ENCODE measurements at regions not wholly inside any gene's neighbourhood (a gene's known extent, or its start where the extent isn't known, plus 50 kb on each side); places are given as distances from the start of the nearest gene placed in this dataset.

DNA sequence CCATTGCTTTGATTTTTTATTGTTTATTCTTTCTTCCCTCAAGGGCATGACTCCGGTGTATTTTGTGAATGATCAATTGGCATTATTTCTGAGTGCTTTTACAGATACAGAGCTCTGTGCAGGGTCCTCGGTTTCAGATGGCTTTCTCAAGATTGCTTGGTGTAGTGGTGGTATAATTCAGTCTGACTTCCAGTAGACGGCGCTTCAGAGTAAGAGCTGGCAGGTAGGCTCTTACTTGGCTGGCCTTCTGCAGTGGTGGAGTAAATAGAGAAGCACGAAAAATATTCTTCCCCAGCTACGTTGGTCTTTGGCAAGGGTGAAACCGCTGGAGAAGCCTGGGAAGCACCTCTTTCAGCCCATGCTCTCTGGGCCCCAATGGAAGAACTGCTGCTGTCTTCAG, 723.0 kb upstream of the BCHE start:
- no peaks in the 10 kb centered on the region for H3K36me3 ChIP-seq (replicated peaks)
- no peak for TF ChIP-seq CTCF (IDR thresholded peaks at IDR 0.05; ENCODE audit: low read depth, low read length, missing control alignments)
- no peak for DNase-seq
- no peak overlapping the region for H3K27ac ChIP-seq
- H3K27me3 ChIP-seq (replicated peaks): no peaks in the 10 kb centered on the region
- no peak overlapping the region for H3K4me3 ChIP-seq (ENCODE audit: low read depth, low read length)
- in situ Hi-C loops (cut with HindIII; ENCODE audit: low pct_ligation_motif_present, low sequenced_read_pairs): no loop called here

DNA sequence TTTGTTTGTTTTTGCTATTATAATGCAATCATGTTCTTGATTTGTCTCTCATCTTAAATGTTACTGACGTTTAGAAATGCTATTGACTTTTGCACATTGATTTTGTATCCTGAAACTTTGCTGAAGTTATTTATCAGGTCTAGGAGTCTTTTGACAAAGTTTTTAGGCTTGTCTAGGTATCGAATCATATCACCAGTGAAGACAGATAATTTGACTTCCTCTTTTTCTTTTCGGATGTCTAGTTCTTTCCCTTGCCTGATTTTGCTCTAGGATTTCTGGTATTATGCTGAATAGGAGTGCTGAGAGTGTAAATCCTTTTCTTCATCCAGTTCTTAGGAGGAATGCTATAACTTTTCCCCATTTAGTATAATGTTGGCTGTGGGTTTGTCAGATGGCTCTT, 719.7 kb upstream of the BCHE start:
- Histone ChIP-seq H3K36me3 (replicated peaks) (no peaks in the 10 kb centered on the region), H3K27ac (no peak overlapping the region), H3K4me3 (ENCODE audit: low read depth, low read length) (no peak overlapping the region), H3K27me3 (replicated peaks) (no peaks in the 10 kb centered on the region)
- DNase-seq: no peak
- in situ Hi-C loops (cut with HindIII; ENCODE audit: low pct_ligation_motif_present, low sequenced_read_pairs): no loop called here
- TF ChIP-seq CTCF (IDR thresholded peaks at IDR 0.05; ENCODE audit: low read depth, low read length, missing control alignments): no peak

GRCh38 chr3:166554023-166554422, 716.8 kb upstream of the BCHE start:
- Histone ChIP-seq H3K27me3 (replicated peaks) (no peaks in the 10 kb centered on the region), H3K27ac (no peak overlapping the region), H3K4me3 (ENCODE audit: low read depth, low read length) (no peak overlapping the region), H3K36me3 (replicated peaks) (no peaks in the 10 kb centered on the region)
- DNase-seq: no peak
- no peak for TF ChIP-seq CTCF (IDR thresholded peaks at IDR 0.05; ENCODE audit: low read depth, low read length, missing control alignments)
- in situ Hi-C loops (cut with HindIII; ENCODE audit: low pct_ligation_motif_present, low sequenced_read_pairs): no loop called here

GRCh38 chr3:166533740-166534139, 696.5 kb upstream of the BCHE start:
- Histone ChIP-seq H3K36me3 (replicated peaks) (no peaks in the 10 kb centered on the region), H3K27ac (no peak overlapping the region), H3K27me3 (replicated peaks) (no peaks in the 10 kb centered on the region), H3K4me3 (ENCODE audit: low read depth, low read length) (no peak overlapping the region)
- no peak for TF ChIP-seq CTCF (IDR thresholded peaks at IDR 0.05; ENCODE audit: low read depth, low read length, missing control alignments)
- in situ Hi-C loops (cut with HindIII; ENCODE audit: low pct_ligation_motif_present, low sequenced_read_pairs): no loop called here
- DNase-seq: no peak

GRCh38 chr3:166531730-166532129, 694.5 kb upstream of the BCHE start:
- in situ Hi-C loops (cut with HindIII; ENCODE audit: low pct_ligation_motif_present, low sequenced_read_pairs): no loop called here
- Histone ChIP-seq H3K27ac (no peak overlapping the region), H3K27me3 (replicated peaks) (no peaks in the 10 kb centered on the region), H3K36me3 (replicated peaks) (no peaks in the 10 kb centered on the region), H3K4me3 (ENCODE audit: low read depth, low read length) (no peak overlapping the region)
- no peak for TF ChIP-seq CTCF (IDR thresholded peaks at IDR 0.05; ENCODE audit: low read depth, low read length, missing control alignments)
- DNase-seq: no peak

GRCh38 chr3:166527325-166527724, 690.1 kb upstream of the BCHE start:
- Histone ChIP-seq H3K36me3 (replicated peaks) (no peaks in the 10 kb centered on the region), H3K4me3 (ENCODE audit: low read depth, low read length) (no peak overlapping the region), H3K27me3 (replicated peaks) (no peaks in the 10 kb centered on the region), H3K27ac (no peak overlapping the region)
- in situ Hi-C loops (cut with HindIII; ENCODE audit: low pct_ligation_motif_present, low sequenced_read_pairs): no loop called here
- no peak for DNase-seq
- TF ChIP-seq CTCF (IDR thresholded peaks at IDR 0.05; ENCODE audit: low read depth, low read length, missing control alignments): no peak

Measured in brain microvascular endothelial cell (primary cell).